Gastroesophageal sphincter (tissue), 4 donors: ENCODE measurements at regions not wholly inside any gene's neighbourhood (a gene's known extent, or its start where the extent isn't known, plus 50 kb on each side); places are given as distances from the start of the nearest gene placed in this dataset.

Experiments used
- ATAC-seq: fragments of 150-250 bp; one replicate; pipeline ENCODE4 v1.9.1; 2016; ENCODE audit warnings: mild to moderate bottlenecking, moderate library complexity
- H3K27ac ChIP-seq, 4 donors: fragments of 200-600 bp; sonication (generic) in 3 of 4; 1 replicate in 3 of 4; 2 replicates in 1 of 4; pipeline ENCODE4 v1.5.1; 2016 to 2019
- H3K27me3 ChIP-seq: fragments of 200-600 bp; sonication (generic); one replicate; pipeline ENCODE4 v1.5.1; 2019
- H3K36me3 ChIP-seq, 2 donors: fragments of 200-600 bp; sonication (generic); one replicate each; pipeline ENCODE4 v1.5.1; 2019; ENCODE audit warnings: control low read depth in 1 of 2
- H3K4me1 ChIP-seq, 3 donors: fragments of 200-600 bp; sonication (generic); 1 replicate in 2 of 3; 2 replicates in 1 of 3; pipeline ENCODE4 v1.5.1; 2016 to 2019; ENCODE audit warnings: control low read depth in 2 of 3
- H3K4me3 ChIP-seq, 2 donors: fragments of 200-600 bp; sonication (generic); one replicate each; pipeline ENCODE4 v1.5.1; 2019; ENCODE audit warnings: mild to moderate bottlenecking in 1 of 2, moderate library complexity in 1 of 2
- H3K9me3 ChIP-seq, 3 donors: fragments of 200-600 bp; sonication (generic); one replicate each; pipeline ENCODE4 v1.5.1; 2017 to 2019; ENCODE audit warnings: control low read depth in 2 of 3
- CTCF ChIP-seq, 4 experiments: fragments of 200-600 bp in 2 of 4; fragments of 450-650 bp in 2 of 4; sonication (generic) in 1 of 4; IDR thresholded peaks; one replicate each; pipeline ENCODE4 v1.5.1; 2017 to 2019; ENCODE audit warnings: antibody characterized with exemption in 4 of 4, mild to moderate bottlenecking in 2 of 4, moderate library complexity in 2 of 4
- EP300 ChIP-seq: sonication (generic); formaldehyde crosslinking; IDR thresholded peaks from one replicate; pipeline ENCODE4 v1.6.1; 2017; ENCODE audit warnings: antibody characterized with exemption, mild to moderate bottlenecking
- POLR2A ChIP-seq, 2 donors: fragments of 450-650 bp; IDR thresholded peaks; one replicate each; pipeline ENCODE4 v1.6.1; 2017; ENCODE audit warnings: antibody characterized with exemption in 2 of 2, mild to moderate bottlenecking in 2 of 2, moderate library complexity in 1 of 2
- POLR2AphosphoS5 ChIP-seq: sonication (generic); formaldehyde crosslinking; IDR thresholded peaks from one replicate; pipeline ENCODE4 v1.6.1; 2017; ENCODE audit warnings: antibody characterized with exemption
- WGBS, 2 donors: methylation state at CpG; one replicate each; pipeline ENCODE4 v1.1.5; 2018; ENCODE audit warnings: low coverage in 1 of 2; 5-methylcytosine and 5-hydroxymethylcytosine counted together

GRCh38 chr5:167912941-167913665, 378.3 kb upstream of the WWC1 start:
- Histone ChIP-seq H3K36me3 (no peaks in the 10 kb centered on the region), H3K27me3 (peaks cover 5% of the 10 kb centered on the region), H3K4me1 (no peaks in the 10 kb centered on the region), H3K27ac (no peak overlapping the region), H3K9me3 (peaks cover 0 to 7% (median 0%) of the 10 kb centered on the region in 3 donors), H3K4me3 (no peak overlapping the region)
- TF ChIP-seq POLR2A (IDR thresholded peaks at IDR 0.05) (no peak), POLR2AphosphoS5 (no peak), EP300 (no peak), CTCF (IDR thresholded peaks at IDR 0.05) (no peak)
- 35 to 49% methylated on average over 5 to 6 of the region's 6 CpGs for WGBS, 2 donors
- no peak for ATAC-seq

GRCh38 chr5:167915237-167915636, 376.2 kb upstream of the WWC1 start:
- no peaks in the 10 kb centered on the region for H3K36me3 ChIP-seq
- no peak overlapping the region for H3K4me3 ChIP-seq
- H3K9me3 ChIP-seq: peaks cover 0 to 7% (median 0%) of the 10 kb centered on the region in 3 donors
- no peak for ATAC-seq
- H3K27ac ChIP-seq: no peak overlapping the region
- H3K4me1 ChIP-seq: no peaks in the 10 kb centered on the region
- WGBS, 2 donors: 84% methylated on average over 4 of the region's 4 CpGs
- TF ChIP-seq CTCF (IDR thresholded peaks at IDR 0.05) (no peak), POLR2A (IDR thresholded peaks at IDR 0.05) (no peak), POLR2AphosphoS5 (no peak), EP300 (no peak)
- peaks cover 5% of the 10 kb centered on the region for H3K27me3 ChIP-seq

GRCh38 chr5:167916261-167916691, 375.2 kb upstream of the WWC1 start:
- Histone ChIP-seq H3K27me3 (peaks cover 5% of the 10 kb centered on the region), H3K9me3 (peaks cover 0 to 7% (median 0%) of the 10 kb centered on the region in 3 donors), H3K4me1 (no peaks in the 10 kb centered on the region), H3K36me3 (no peaks in the 10 kb centered on the region), H3K27ac (no peak overlapping the region), H3K4me3 (no peak overlapping the region)
- no peak for ATAC-seq
- WGBS, 2 donors: 8 to 45% methylated on average over 2 to 5 of the region's 8 CpGs
- TF ChIP-seq EP300 (no peak), CTCF (IDR thresholded peaks at IDR 0.05) (no peak), POLR2AphosphoS5 (no peak), POLR2A (IDR thresholded peaks at IDR 0.05) (no peak)

- no peaks in the 10 kb centered on the region for H3K36me3 ChIP-seq
- H3K4me3 ChIP-seq: no peak overlapping the region
- 26 to 33% methylated on average over 2 to 3 of the region's 4 CpGs for WGBS, 2 donors
- peaks cover 5% of the 10 kb centered on the region for H3K27me3 ChIP-seq
- ATAC-seq: no peak
- peaks cover 0 to 7% (median 0%) of the 10 kb centered on the region in 3 donors for H3K9me3 ChIP-seq
- TF ChIP-seq CTCF (IDR thresholded peaks at IDR 0.05) (no peak), EP300 (no peak), POLR2A (IDR thresholded peaks at IDR 0.05) (no peak), POLR2AphosphoS5 (no peak)
- H3K4me1 ChIP-seq: no peaks in the 10 kb centered on the region
- no peak overlapping the region for H3K27ac ChIP-seq
These were observed 374.7 kb upstream of the WWC1 start for GRCh38 chr5:167916706-167917105.

- no peak overlapping the region for H3K4me3 ChIP-seq
- 36 to 53% methylated on average over 7 to 11 of the region's 11 CpGs for WGBS, 2 donors
- TF ChIP-seq EP300 (no peak), CTCF (IDR thresholded peaks at IDR 0.05) (no peak), POLR2A (IDR thresholded peaks at IDR 0.05) (no peak), POLR2AphosphoS5 (no peak)
- no peaks in the 10 kb centered on the region for H3K36me3 ChIP-seq
- no peak for ATAC-seq
- peaks cover 5% of the 10 kb centered on the region for H3K27me3 ChIP-seq
- H3K4me1 ChIP-seq: no peaks in the 10 kb centered on the region
- H3K27ac ChIP-seq: no peak overlapping the region
- H3K9me3 ChIP-seq: peaks cover 0 to 7% (median 0%) of the 10 kb centered on the region in 3 donors
These were observed 373.1 kb upstream of the WWC1 start for GRCh38 chr5:167918184-167918812.
